GM18508 (cell line): ENCODE measurements at regions not wholly inside any gene's neighbourhood (a gene's known extent, or its start where the extent isn't known, plus 50 kb on each side); places are given as distances from the start of the nearest gene placed in this dataset.
"Not testable (repeated sequence)": the region's sequence is repeated elsewhere in the genome, so short reads cannot be mapped to it uniquely, and the experiment has no call there.

Source experiments
- ATAC-seq: cut with Tn5 transposase; IDR thresholded peaks from one replicate; pipeline ENCODE4 v1.9.1; 2021; ENCODE audit warnings: moderate number of reproducible peaks; ENCODE audit not compliant: insufficient read depth, unreplicated experiment

- no peak for ATAC-seq
These were observed 543.8 kb downstream of the CBLN4 start for GRCh38 chr20:55461519-55461918.

DNA sequence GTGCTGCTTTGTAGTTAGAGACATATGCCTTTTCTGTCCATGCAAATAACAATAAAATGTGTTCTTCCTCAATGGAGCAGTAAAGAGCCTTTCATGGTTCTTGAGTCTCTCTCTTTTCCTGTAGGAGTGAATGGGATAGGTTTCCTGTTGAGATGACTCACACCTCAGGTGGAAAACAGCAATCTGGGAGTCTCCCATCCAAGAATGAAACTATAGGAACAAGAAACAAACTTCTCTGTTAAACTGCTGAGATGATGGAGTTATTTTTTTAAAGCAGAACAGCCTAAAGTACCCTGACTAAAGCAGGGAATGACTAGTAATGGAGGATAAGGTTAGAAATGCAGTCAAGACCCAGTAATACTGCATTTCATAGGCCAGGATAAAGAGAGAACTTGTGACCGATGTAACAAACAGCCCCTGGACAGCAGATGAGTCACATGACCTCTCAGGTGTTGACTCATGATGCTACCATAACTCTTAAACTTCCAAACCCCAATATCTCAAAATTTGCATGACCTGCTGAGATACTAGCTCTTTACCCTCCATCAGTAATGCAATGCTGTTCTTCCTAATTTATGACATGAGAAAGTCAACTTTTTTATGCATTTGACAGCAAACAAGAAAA is 548.9 kb downstream of the CBLN4 start:
- no peak for ATAC-seq

- no peak for ATAC-seq
These were observed 556.2 kb downstream of the CBLN4 start for GRCh38 chr20:55449091-55449490.

DNA sequence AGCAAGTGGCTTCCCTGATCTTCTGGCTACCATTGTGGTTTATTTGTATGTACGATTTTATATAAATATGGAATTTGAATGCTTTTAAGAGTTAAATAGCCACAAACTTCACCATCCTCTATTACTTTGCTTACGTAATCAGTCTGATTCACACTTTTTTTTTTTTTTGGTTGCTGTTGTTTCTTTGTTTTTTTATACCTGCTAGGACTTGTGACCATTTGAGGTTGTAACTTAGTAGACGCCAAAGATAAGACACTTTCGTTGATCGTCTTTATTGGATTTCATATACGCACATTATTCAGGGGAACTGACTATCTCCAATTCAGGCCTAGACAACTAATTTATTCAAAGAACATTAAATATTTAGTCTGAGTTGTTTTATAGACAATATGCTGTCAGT is 559.0 kb downstream of the CBLN4 start:
- no peak for ATAC-seq

- ATAC-seq = no peak
These were observed 566.2 kb downstream of the CBLN4 start for GRCh38 chr20:55439070-55439469.

DNA sequence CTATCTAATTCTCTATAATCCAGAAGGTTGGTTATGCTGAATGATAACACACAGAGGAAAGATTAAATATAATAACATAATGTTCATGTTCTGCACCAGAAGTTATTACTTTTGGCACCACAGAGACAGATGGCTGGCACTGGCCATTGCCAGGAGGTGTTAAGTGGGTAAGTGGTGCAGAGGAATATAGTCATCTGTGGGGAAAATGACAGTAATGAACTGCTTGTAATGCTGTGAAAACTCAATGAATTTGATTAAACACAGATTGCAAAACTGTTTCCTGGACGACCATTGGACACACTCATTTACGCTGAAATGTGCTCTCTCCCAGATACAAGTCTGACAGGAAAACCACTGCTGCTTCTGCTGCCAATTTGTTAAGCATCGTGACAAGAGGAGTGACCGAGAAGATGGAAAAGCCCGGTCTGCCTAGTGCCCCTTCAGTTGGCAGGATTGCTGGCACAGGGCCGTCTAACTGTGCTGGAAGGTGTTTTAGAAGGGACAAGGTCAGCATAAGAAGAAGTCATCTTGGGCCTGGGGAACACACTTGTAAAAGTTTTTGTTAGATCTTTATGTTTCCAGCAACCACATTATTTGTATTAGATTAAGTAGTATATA is 567.4 kb downstream of the CBLN4 start:
- ATAC-seq = no peak

DNA sequence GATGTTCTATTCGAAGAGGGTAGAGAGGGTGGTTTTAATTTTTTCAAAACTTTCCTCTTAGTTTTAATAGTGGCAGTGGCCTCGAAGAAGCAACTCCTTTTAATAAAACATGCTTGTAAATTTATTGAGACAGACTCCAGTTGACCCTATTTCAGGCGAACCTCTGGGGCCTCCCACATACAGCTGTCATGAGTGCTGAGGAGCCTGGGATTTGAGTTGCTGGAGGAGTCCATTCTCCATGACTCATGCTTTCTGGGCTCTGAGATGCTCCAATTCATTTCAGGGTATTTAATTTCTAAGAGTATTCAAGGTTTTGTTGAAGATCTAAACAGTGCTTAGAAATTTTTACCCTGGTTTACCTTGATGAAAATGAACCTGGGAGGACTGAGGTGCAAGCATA is 580.4 kb downstream of the CBLN4 start:
- no peak for ATAC-seq

GRCh38 chr20:55424476-55424875 is 580.8 kb downstream of the CBLN4 start:
- no peak for ATAC-seq

GRCh38 chr20:55417836-55418235 is 587.5 kb downstream of the CBLN4 start:
- no peak for ATAC-seq

- no peak for ATAC-seq
These were observed 589.7 kb downstream of the CBLN4 start for GRCh38 chr20:55415567-55416142.

DNA sequence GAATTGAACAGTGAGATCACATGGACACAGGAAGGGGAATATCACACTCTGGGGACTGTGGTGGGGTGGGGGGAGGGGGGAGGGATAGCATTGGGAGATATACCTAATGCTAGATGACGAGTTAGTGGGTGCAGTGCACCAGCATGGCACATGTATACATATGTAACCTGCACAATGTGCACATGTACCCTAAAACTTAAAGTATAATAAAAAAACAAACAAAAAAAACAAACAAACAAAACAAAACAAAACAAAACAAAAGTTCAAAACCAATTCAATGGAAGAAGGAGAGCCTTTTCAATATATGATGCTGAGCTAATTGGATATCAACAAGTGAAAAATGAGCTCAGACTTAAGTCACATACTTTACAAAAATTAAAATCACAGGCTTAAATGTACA is 592.8 kb downstream of the CBLN4 start:
- ATAC-seq = not testable (repeated sequence)

DNA sequence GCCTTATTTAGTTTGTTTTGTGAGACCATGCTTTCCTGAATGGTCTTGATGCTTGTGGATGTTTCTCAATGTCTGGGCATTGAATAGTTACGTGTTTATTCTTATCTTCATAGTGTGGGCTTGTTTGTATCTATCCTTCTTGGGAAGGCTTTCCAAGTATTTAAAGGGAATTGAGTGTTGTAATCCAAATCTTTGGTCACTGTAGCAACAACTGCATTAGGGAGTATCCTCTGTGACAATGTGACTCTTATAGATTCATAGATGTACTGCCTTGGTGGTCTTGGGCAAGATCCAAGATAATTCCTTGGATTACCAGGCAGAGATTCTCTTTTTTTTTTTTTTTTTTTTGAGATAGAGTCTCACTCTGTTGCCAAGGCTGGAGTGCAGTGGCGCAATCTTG is 598.4 kb downstream of the CBLN4 start:
- no peak for ATAC-seq

DNA sequence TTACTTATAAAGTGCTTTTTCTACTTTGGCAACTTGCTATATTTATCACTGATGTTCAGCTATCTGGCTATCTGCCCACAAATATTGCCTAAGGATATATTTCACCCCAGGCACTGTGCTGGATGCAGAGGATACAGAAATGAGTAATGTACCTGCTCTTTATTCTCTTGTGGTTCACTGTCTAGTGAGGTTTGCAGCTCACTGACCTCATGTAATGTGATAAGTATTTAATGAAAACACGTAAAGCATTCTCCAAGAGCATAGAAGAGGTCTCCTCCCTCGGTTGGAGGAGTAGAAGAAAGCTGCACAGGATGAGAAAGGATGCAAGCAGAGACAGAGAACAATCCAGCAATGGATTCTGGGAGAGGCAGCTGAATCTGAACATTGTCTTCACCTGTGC is 610.7 kb downstream of the CBLN4 start:
- no peak for ATAC-seq

DNA sequence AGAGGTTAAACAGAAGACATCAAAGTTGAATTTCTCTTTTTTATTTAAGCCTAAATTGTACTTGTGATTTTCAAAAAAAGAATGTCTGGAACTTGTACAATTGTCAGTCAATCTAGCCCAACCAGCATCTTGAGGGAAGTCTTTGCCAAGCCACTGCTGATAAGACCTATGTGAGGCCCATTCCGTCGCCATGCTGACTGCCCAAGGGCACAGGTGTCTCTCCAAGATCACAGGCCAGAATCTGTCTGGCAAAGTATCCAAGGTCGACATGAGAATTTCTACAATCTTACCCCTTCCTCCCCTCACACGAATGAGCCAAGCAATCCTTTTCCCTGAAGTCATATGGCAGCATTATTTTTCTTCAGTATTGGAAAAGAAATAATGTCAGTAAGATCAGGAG is 614.5 kb downstream of the CBLN4 start:
- no peak for ATAC-seq

GRCh38 chr20:55386686-55387085 is 618.6 kb downstream of the CBLN4 start:
- no peak for ATAC-seq

DNA sequence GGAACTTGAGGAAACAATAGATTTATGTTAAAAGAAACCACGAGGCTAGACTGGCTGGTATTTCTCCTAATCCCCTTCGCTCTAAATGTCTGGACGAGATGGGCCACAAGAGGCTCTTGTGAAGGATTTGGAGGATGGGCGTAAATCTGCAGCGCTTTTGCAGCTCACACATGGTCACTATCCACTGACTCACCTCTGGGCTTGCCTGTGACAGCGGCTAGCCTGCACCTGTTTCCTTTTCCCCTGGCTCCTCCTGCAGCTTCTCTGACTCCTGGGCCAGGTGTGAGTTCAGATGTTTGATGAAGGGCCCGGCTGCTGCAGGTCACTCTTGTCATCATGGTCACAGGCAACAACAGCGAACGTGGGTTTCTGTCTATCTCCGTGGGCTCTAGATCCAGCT is 629.4 kb downstream of the CBLN4 start:
- no peak for ATAC-seq

DNA sequence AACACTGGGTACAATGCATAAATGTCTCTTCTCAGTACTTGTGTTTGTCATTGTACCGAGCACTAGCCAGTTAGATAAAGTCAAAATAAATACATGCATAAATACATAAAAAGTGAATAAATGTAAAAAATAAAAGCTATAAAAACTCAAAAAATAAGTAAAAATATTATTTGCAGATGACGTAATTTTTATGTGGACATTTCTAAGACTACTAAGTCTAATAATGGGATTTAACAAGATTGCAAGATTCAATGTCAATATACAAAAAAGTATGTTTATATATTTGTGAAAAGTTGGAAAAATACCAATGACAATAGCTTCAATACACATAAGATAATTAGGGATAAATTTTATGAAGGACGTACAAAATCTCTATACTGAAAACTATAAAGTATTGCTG is 639.6 kb downstream of the CBLN4 start:
- no peak for ATAC-seq

- no peak for ATAC-seq
These were observed 644.4 kb downstream of the CBLN4 start for GRCh38 chr20:55360895-55361294.

DNA sequence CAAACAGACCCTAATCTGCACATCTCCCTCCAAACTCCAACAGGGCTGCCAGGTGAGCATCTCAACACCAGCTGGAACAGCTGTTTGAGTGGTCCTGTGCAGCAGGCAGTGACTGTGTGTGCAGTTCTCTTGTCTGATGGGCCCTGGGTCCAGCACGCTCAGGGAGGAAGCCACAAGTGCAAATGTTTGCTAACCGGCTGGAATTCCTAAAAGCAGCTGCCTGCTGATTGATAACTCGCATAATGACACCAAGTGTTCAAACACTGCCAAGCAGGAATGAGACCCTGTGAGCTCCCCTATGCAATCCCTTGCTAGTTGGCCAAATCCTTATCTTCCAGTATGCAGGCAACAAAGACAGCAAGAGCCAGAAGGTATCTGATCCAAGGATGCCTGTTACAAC is 650.6 kb downstream of the CBLN4 start:
- no peak for ATAC-seq

GRCh38 chr20:55353206-55353605 is 652.1 kb downstream of the CBLN4 start:
- ATAC-seq = no peak

GRCh38 chr20:55348223-55348622 is 657.1 kb downstream of the CBLN4 start:
- no peak for ATAC-seq

DNA sequence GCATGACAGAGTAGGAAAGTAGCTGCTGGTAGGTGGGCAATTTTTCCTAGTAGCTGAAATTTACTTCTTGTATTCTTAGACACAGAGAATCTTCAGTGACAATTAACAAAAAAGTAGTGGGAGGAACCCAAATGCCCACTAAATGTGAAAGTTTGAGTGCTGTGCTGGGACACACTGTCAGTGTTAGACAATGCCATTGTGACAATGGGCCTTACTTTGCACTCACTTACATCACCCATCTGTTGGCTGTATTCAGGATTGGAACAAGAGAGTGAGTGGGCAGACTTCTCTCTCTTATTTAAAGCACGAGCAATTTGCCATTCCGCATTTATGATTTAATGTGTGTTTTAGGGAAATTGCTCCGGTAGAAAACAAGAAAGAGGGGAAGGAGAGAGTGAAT is 662.5 kb downstream of the CBLN4 start:
- no peak for ATAC-seq
